ENCODE measurements at regions not wholly inside any gene's neighbourhood (a gene's known extent, or its start where the extent isn't known, plus 50 kb on each side); places are given as distances from the start of the nearest gene placed in this dataset.

DNA sequence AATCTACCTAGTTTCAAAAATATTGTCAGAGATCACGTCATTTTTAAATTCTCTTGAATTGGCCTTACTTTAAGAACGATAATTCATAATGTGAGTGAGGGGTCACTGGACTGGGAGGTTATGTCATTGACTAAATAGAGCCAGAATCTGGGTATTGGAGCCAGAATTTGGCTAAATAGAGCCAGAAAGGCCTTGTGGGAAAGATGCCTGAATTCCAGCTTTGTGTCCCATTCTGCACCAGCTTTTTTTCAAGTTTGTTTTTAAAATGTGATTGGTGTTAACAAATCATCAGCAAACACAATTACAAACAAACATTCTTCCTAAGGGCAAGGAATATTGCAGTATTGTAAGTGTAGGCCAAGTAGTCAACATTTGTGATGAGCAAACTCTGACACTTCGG is 233.2 kb upstream of the PRKCQ start:
- Mint-ChIP-seq H3K27ac (ENCODE audit: unreplicated experiment) (no peak overlapping the region), H3K27me3 (ENCODE audit: unreplicated experiment) (no peaks in the 10 kb centered on the region), H3K9me3 (ENCODE audit: unreplicated experiment) (peaks cover 4% of the 10 kb centered on the region), H3K36me3 (ENCODE audit: low read depth, unreplicated experiment) (no peaks in the 10 kb centered on the region), H3K4me1 (ENCODE audit: unreplicated experiment) (no peaks in the 10 kb centered on the region), H3K4me3 (ENCODE audit: unreplicated experiment) (no peak overlapping the region)
- TF ChIP-seq, protein P1, sequence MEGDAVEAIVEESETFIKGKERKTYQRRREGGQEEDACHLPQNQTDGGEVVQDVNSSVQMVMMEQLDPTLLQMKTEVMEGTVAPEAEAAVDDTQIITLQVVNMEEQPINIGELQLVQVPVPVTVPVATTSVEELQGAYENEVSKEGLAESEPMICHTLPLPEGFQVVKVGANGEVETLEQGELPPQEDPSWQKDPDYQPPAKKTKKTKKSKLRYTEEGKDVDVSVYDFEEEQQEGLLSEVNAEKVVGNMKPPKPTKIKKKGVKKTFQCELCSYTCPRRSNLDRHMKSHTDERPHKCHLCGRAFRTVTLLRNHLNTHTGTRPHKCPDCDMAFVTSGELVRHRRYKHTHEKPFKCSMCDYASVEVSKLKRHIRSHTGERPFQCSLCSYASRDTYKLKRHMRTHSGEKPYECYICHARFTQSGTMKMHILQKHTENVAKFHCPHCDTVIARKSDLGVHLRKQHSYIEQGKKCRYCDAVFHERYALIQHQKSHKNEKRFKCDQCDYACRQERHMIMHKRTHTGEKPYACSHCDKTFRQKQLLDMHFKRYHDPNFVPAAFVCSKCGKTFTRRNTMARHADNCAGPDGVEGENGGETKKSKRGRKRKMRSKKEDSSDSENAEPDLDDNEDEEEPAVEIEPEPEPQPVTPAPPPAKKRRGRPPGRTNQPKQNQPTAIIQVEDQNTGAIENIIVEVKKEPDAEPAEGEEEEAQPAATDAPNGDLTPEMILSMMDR (IDR thresholded peaks at IDR 0.05; ENCODE audit: unreplicated experiment): no peak
- DNase-seq (ENCODE audit: low spot score): no peak

DNA sequence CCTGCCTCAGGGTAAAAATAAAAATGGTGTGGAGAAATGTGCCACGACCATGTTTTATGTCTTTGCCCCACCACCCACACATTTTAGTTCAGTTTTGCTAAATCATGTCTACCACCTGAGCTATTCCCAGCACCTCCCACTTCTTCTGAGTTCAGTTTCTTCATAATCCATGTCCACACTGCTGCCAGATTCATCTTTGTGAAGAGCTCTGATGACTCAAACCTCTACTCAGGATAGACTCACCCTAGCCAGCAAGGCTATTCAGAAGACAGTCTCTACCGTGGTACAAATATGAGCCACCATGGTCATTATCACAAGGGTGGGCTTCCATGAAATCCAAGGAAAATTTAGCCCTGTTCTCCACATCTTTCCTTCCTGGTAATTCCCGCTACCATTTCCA is 231.1 kb upstream of the PRKCQ start:
- DNase-seq (ENCODE audit: low spot score): no peak
- H3K9me3 Mint-ChIP-seq (ENCODE audit: unreplicated experiment): peaks cover 4% of the 10 kb centered on the region
- H3K27me3 Mint-ChIP-seq (ENCODE audit: unreplicated experiment): no peaks in the 10 kb centered on the region
- TF ChIP-seq, protein P1 (IDR thresholded peaks at IDR 0.05; ENCODE audit: unreplicated experiment): no peak
- H3K27ac Mint-ChIP-seq (ENCODE audit: unreplicated experiment): no peak overlapping the region
- H3K4me3 Mint-ChIP-seq (ENCODE audit: unreplicated experiment): no peak overlapping the region
- H3K36me3 Mint-ChIP-seq (ENCODE audit: low read depth, unreplicated experiment): no peaks in the 10 kb centered on the region
- H3K4me1 Mint-ChIP-seq (ENCODE audit: unreplicated experiment): no peaks in the 10 kb centered on the region

DNA sequence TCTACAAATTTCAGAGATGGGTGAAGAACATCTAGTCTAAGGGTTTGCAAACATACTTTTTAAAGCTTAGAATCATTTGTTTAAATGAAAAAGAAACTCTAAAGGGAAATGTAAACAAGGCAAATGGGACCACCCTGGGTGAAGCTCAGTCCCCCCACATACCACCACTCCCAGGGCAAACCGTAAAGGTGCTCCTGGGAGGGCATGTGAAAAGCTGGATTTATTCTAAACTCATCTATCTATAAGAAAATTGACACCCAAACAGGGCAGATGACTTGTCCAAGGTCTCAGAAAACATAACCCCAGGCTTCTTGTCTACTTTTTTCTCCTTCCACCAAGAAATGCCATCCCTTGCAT is 223.3 kb upstream of the PRKCQ start:
- Mint-ChIP-seq H3K27me3 (ENCODE audit: unreplicated experiment) (no peaks in the 10 kb centered on the region), H3K27ac (ENCODE audit: unreplicated experiment) (no peak overlapping the region), H3K9me3 (ENCODE audit: unreplicated experiment) (no peaks in the 10 kb centered on the region), H3K4me1 (ENCODE audit: unreplicated experiment) (no peaks in the 10 kb centered on the region), H3K36me3 (ENCODE audit: low read depth, unreplicated experiment) (peaks cover 5% of the 10 kb centered on the region), H3K4me3 (ENCODE audit: unreplicated experiment) (no peak overlapping the region)
- no peak for DNase-seq (ENCODE audit: low spot score)
- TF ChIP-seq, protein P1 (IDR thresholded peaks at IDR 0.05; ENCODE audit: unreplicated experiment): no peak

DNA sequence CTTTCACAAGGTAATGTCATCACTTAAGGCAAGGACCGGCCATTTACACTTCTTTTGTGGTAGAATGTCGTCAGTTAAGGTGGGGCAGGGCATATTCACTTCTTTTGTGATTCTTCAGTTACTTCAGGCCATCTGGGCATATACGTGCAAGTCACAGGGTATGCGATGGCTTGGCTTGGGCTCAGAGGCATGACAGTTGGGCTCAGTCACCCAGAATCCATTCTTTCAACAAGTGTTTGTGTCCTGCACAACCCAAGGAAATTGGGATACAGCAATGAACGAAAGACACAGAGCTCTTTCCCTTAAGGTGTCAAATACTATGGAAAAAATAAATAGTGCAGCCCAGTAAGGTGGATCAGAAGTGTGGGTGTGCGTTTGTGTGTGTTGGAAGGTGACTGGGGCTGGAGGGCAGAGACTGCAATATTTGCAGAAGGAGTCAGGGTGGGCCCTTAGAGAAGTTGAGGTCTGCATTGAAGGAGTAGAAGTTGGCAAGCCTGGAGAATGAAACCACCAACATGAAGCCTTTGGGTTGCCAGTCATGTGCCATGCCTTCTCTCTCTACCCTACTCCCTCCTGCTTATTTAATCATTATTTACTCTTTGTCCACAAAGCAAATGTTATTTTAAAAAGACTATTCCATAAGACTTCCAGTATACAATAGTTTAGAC is 222.8 kb upstream of the PRKCQ start:
- H3K27me3 Mint-ChIP-seq (ENCODE audit: unreplicated experiment): no peaks in the 10 kb centered on the region
- no peak overlapping the region for H3K27ac Mint-ChIP-seq (ENCODE audit: unreplicated experiment)
- no peak overlapping the region for H3K4me3 Mint-ChIP-seq (ENCODE audit: unreplicated experiment)
- H3K4me1 Mint-ChIP-seq (ENCODE audit: unreplicated experiment): no peaks in the 10 kb centered on the region
- peaks cover 5% of the 10 kb centered on the region for H3K36me3 Mint-ChIP-seq (ENCODE audit: low read depth, unreplicated experiment)
- no peaks in the 10 kb centered on the region for H3K9me3 Mint-ChIP-seq (ENCODE audit: unreplicated experiment)
- TF ChIP-seq, protein P1 (IDR thresholded peaks at IDR 0.05; ENCODE audit: unreplicated experiment): no peak
- no peak for DNase-seq (ENCODE audit: low spot score)

DNA sequence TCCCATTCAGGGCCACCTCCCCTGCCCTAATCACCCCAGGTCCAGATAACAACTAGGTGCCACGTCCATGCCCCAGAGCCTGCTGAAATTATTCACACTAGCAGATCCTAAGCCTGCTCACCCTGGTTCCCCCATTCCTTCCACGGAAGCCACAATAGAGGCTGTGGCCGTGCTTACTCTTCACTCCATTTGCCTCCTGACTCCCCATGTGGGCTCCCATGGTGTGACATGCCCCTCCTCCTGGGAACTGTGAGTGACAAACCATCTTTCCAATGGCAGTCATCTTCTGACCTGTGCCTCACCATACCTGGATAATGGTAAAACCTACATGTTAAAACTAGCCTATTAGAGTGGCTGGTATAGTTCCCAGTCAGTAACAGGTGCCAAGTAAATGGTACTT is 216.2 kb upstream of the PRKCQ start:
- Mint-ChIP-seq H3K36me3 (ENCODE audit: low read depth, unreplicated experiment) (peaks cover 1% of the 10 kb centered on the region), H3K27ac (ENCODE audit: unreplicated experiment) (no peak overlapping the region), H3K4me1 (ENCODE audit: unreplicated experiment) (peaks cover 6% of the 10 kb centered on the region), H3K27me3 (ENCODE audit: unreplicated experiment) (no peaks in the 10 kb centered on the region), H3K9me3 (ENCODE audit: unreplicated experiment) (no peaks in the 10 kb centered on the region), H3K4me3 (ENCODE audit: unreplicated experiment) (no peak overlapping the region)
- no peak for DNase-seq (ENCODE audit: low spot score)
- TF ChIP-seq, protein P1 (IDR thresholded peaks at IDR 0.05; ENCODE audit: unreplicated experiment): no peak
